ENCODE measurements at regions not wholly inside any gene's neighbourhood (a gene's known extent, or its start where the extent isn't known, plus 50 kb on each side); places are given as distances from the start of the nearest gene placed in this dataset.

DNA sequence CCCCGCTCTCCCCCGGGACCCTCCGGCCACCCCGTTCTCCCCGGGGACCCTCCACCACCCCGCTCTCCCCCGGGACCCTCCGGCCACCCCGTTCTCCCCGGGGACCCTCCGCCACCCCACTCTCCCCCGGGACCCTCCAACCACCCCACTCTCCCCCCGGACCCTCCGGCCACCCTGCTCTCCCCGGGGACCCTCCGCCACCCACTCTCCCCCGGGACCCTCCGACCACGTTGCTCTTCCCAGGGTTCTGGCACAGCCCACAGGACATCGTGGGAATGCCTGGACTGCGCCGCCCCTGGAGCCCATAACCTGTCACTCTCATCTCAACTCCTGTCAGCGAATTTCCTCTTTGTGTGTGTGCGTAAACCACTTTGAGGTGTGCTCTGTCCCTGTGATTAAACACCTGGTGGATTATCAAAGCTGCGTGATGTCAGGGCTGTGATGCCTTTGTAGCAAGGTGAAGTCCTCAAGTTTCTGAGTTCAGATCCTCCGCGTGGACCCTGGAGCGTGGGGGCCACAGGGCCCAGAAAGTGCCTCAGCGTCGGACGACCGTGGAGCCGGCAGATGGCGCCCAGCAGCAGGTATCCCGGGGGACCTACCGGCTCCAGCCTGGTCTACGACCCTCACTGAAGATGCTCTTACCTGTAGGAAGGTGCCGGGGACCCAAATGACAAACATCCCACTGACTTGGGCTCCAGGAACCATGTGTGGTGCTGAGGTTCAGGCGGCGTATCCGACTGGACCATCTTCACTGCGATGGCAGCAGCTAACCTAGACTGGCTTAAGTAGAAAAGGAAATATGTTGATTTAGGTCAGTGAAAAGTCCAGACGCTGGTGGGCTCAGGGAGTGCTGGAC, 63.2 kb upstream of the GALNT9 start:
- DNase-seq: no peak

DNA sequence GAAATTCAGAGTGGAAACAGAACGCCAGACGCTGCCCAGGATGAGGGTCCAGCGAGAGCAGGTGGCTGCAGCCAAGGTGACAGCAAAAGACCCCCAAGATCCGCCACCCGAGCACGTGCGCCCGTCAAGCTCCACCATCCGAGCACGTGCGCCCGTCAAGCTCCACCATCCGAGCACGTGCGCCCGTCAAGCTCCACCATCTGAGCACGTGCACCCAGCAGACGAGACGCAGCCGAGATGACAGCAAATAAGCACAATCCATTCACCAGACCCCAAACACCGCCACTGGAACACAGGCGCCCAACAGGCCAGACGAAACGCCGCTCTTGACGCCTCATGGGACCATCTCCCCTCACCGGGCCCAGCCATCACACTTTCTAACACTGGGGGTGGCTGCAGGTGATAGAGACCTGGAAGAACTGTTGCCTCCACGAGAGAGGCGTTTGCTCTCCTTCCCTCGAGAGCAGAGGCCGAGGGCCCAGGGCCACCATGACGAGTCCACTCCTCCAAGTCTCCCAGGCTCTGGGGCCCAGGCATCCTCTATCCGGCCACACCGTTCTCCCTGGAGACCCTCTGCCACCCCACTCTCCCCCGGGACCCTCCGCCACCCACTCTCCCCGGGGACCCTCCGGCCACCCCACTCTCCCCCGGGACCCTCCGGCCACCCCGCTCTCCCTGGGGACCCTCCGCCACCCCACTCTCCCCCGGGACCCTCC, 62.1 kb upstream of the GALNT9 start:
- DNase-seq: no peak

DNA sequence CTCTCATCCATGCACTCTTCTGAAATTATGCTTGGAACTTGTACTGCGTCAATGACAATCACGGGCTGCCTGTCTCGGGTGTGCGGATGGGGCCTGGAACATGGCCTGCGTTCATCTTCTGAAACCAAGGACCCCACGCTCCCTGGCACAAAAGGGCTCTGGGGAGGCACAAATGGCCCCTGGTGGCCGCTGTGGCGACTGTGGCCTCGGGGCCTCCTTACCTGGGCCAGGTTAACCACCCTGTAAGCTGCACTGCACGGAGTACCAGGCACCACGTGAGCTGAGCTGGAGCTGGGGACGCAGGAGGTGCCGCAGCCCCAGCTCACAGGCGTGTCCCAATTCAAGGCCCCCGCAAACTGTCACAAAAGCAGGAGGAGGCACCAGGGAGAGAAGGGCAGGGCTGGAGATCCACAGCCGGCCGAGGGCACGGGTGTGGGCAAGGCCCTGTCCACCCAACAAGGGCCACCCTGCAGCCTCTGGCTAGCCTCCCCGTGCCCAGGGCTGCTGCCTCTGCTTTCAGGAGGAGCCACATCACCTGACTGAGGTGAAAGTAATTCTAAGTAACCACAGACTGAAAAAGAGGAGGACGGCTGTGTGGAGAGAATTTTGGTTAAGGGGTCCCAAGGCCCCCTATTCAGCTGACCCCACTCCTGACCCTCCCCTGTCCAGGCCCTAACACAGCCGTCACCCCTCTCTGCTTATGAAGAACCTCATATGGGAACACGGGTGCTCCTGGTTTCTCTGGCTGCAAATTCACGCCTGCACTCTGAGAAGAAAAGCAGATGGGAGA, 61.1 kb upstream of the GALNT9 start:
- no peak for DNase-seq

DNA sequence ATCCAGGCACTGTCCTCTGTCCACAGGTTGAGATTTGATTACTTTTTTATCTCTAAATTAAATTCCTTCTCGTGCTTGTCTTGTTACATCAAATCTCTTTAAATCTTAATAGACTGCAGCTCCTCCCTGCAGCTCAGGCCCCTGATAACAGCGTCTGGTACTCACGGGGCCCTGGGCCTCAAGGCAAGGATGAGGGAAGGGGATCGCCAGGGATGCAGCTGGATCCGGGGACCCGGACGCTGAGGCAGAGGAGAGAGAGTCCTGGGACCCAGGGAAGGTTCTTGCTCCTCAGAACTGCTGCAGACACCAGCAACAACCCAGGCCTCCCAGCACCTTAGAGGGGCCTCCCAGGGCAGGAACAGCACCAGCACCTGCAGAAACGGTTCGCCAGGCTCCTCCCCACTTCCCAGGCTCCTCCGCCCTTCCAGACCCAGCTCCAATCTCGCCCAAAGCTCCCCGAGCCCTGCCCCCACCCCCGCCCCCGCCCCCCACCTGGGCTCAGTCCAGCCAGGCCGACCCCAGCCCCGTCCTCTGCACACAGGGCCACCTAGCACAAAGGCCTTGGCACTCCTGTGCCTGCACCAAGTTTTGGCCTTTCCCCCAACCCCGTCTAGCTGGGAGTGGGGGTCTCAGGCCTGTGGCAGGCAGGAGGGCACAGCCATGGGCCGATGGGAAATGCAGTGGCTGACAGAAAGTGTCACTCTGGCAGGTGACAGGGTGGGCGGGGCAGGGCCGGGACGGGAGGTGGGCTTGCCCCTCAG, 60.3 kb upstream of the GALNT9 start:
- DNase-seq: no peak

DNA sequence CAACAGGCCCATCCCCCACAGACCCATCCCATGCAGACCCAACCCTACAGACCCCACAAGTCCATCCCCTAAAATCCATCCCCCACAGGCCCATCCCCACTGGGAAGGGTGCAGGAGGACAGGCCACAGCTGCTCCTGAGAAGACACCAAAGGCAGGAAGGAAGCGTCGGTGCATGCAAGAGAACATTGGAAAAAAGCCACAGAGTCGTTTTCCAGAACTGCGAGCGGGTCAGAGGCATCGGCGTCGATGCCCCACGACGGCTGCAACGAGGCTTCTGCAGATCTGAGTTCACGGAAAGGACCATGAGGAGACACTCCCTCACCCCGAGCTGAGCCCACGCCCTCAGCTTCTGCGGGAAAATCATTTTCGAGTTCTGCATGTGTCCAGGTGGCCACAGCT, 59.6 kb upstream of the GALNT9 start:
- DNase-seq: no peak

DNA sequence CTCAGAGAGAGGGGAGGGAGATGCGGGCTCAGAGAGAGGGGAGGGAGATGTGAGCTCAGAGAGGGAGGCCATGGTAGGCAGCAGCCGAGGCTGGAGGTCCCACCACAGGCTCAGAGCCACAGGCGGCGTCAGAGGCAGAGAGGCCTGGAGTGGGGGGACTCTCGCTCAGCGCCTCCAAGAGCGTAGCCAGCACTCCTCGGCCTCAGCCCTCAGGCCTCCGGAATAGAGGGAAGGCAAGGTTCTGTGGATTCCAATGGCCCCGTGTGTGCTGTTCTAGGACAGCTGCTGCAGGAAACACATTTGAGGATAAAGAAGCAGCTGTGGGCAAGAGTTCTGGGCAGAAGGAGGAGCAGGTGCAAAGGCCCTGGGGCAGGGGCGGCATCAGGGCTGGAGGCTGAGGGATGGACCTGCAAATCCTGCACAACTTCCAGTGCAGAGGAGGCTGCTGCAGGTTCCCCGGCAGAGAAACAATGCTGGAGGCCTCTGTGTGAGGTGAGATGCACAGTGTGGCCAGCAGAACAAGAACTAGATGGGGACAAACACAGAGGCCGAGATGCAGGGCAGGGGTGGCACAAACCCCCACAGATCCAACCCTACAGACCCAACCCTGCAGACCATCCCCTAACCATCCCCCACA, 59.1 kb upstream of the GALNT9 start:
- no peak for DNase-seq

DNA sequence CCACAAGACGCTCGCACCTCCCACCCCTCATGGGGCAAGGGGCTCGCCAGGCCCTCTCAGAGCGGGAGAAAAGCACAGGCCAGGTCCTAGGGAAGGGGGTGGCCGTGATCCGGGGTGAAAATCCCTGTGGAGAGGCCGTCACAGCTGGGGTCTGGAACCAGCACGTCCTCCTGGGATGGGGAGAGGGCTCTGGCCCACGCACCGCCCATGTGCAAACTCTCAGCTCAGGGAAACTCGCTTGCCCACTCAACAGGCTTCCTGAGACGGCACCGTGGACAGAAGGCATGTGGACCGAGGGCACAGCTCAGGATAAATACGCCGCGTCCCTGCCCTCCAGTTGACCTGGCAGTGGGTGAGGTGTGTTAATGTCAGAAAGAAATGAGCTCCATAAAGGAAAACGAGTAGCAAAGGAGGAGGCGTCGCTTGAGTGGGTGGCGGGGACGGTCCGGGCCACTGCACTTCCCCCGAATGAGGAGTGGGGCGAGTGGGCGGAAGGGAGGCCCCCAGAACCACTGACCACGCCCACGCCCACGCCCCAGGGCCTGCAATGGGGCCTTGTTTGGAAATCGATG, 57.6 kb upstream of the GALNT9 start:
- no peak for DNase-seq

DNA sequence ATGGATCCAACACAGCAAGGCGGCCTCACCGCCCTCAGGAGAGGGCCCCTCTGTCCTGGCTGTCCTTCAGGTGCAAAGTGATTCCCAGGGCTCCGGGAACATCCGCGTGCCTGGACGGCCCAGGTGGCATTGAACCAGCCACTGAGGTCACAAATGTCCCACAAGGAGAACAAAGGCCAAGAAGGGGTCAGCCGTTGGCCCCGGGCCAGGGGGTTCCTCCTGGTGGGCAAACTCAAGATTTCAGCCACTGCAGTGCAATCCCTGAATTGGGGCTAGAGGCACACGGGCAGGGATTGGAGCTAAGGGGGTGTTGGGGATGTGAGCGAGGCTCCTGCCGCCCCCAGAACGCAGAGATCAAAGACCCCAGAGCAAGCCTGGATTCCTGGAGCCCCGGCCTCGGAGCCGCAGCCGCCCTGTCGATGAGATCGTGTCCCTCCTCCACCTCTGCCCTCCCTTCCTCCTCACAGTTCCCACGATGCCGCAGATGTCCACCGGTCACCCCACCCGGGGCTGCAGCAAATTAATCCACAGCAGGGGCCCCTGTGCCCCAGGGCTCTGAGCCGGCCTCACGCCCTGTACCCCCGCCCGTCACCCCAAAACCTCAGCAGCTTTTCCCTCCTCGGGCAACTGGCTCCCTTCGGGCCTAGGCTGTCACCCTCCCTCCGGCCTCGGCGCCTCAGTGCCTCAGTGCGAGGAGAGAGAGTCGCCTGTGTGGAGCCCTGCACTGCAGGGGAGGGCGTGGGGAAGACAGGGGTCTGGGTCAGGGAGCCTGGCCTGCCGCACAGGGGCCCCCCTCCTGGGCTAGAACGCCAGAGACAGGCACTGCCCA, 56.7 kb upstream of the GALNT9 start:
- DNase-seq: no peak

DNA sequence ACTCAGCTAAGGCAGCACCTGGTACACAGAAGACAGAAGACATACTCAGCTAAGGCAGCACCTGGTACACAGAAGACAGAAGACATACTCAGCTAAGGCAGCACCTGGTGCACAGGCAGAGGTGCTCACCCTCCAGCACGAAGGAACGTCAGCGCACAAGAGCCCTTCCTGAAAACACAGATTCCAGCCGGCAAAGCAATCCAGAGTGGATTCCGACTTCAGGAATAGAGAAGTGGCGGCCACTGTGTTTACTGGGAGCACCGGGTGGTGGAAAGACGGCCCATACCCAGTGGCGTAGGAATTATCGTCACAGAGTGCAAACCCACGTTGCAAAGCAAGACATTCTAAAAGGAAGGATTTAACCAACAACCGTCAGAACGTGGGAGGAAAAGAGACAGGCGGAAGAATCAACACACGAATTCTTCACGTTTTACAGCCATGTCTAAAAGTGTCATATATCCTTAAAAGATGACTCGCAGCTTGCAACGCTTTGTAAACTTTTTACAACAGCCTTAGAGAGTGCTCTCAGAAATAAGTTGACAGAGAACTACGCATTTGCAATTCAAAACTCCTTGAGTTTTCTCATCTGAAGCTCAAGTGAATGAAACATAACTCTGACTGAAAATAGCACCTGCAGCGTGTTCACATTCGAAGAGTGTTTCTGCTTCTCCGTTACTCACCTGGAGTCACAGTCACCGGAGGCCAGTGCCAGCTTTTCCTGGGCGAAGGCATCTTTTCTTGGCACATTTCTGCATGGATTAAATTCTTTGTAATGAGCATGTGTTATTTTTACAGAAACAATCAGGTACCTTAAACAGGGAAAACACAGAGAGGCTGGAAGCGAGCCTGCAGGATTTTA, 55.8 kb upstream of the GALNT9 start:
- no peak for DNase-seq

DNA sequence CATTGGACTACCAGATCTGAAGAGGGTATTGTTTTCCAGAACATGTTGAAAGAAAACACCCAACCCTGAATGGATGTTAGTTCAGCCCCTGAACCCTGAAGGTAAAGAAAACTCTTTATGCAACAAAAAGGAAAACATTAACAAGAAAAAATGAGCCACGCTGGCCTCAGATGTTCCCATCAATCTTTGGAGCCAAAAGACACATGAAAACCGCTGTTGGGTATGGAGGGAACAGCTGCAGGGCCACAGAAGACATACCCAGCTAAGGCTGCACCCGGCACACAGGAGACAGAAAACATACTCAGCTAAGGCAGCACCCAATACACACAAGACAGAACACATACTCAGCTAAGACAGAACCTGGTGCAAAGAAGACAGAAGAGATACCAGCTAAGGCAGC, 51.3 kb upstream of the GALNT9 start:
- DNase-seq: no peak

DNA sequence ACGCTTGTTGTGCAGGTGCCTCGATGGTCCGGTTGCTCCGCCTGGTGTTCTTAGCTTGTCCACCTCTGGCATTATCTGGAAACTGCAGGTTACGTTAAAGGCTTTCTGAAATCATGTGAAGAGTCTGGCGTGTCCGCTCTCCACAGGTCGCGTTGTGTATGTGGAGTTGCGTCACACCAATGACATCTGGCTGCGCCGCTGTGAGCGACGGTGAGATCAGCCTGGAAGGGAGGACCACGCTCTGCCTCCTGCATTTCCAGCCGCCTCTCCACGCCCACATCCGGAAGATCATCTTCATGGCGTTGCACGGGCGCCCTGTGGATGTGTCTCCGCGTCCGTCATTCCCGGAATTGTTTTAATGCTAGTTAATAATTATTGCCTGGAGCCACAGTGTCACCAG, 50.6 kb upstream of the GALNT9 start:
- no peak for DNase-seq

DNA sequence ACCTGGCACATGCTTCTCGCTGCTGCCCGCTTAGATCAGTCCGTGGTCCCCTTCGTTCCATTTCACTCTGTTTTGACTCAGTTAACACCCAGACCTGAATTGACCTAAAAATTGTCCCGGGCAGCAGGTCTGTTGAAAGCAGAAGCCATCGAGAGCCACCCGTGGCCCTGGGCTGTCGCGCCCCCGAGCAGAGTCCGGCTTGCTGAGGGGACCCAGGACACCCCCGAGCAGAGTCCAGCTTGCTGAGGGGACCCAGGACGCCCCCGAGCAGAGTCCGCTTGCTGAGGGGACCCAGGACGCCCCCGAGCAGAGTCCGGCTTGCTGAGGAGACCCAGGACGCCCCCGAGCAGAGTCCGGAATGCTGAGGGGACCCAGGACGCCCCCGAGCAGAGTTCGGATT, 50.2 kb upstream of the GALNT9 start:
- DNase-seq: no peak
